ENCODE measurements at regions not wholly inside any gene's neighbourhood (a gene's known extent, or its start where the extent isn't known, plus 50 kb on each side); places are given as distances from the start of the nearest gene placed in this dataset.

- TF ChIP-seq MTF1 (CRISPR knock-in tag; IDR thresholded peaks at IDR 0.05) (no peak), GABPA (IDR thresholded peaks at IDR 0.05; ENCODE audit: low read depth, low read length) (no peak), GABPA (CRISPR knock-in tag; IDR thresholded peaks at IDR 0.05; ENCODE audit: low read depth) (no peak), POLR2A (IDR thresholded peaks at IDR 0.05; ENCODE audit: insufficient read depth in 1 of 2, low read depth in 2 of 2, low read length in 2 of 2) (no peak), ZNF501 (CRISPR knock-in tag; IDR thresholded peaks at IDR 0.05) (no peak), MIXL1 (CRISPR knock-in tag; IDR thresholded peaks at IDR 0.05) (no peak), CREB1 (IDR thresholded peaks at IDR 0.05) (no peak), CREB1 (CRISPR knock-in tag; IDR thresholded peaks at IDR 0.05) (no peak), ZNF710 (CRISPR knock-in tag; IDR thresholded peaks at IDR 0.05; ENCODE audit: borderline replicate concordance) (no peak), KDM1A (CRISPR knock-in tag; IDR thresholded peaks at IDR 0.05) (no peak), CTCF (CRISPR knock-in tag; IDR thresholded peaks at IDR 0.05) (no peak), RXRA (CRISPR knock-in tag; IDR thresholded peaks at IDR 0.05) (no peak)
Measured at GRCh38 chr4:45036677-45037076, 310.3 kb upstream of the GNPDA2 start.

Data from HepG2 (cell line).